ENCODE measurements at regions not wholly inside any gene's neighbourhood (a gene's known extent, or its start where the extent isn't known, plus 50 kb on each side); places are given as distances from the start of the nearest gene placed in this dataset.

GRCh38 chr16:77636615-77637014 is 85.7 kb upstream of the NUDT7 start:
- TF ChIP-seq CTCF (IDR thresholded peaks at IDR 0.05) (no peak), POLR2A (IDR thresholded peaks at IDR 0.05) (no peak)
